Suprapubic skin (tissue), 4 donors: ENCODE measurements at regions not wholly inside any gene's neighbourhood (a gene's known extent, or its start where the extent isn't known, plus 50 kb on each side); places are given as distances from the start of the nearest gene placed in this dataset.

Experiments
- EP300 ChIP-seq: sonication (generic); formaldehyde crosslinking; IDR thresholded peaks from one replicate; pipeline ENCODE4 v1.6.1; 2017; ENCODE audit warnings: antibody characterized with exemption
- POLR2A ChIP-seq, 2 donors: fragments of 450-650 bp; IDR thresholded peaks; one replicate each; pipeline ENCODE4 v1.6.1; 2017; ENCODE audit warnings: antibody characterized with exemption in 2 of 2, mild to moderate bottlenecking in 2 of 2, moderate library complexity in 2 of 2
- POLR2AphosphoS5 ChIP-seq, 3 donors: sonication (generic); formaldehyde crosslinking; IDR thresholded peaks; one replicate each; pipeline ENCODE4 v1.6.1; 2017; ENCODE audit warnings: antibody characterized with exemption in 3 of 3
- TF ChIP-seq, protein P1 (sequence below), 2 donors: fragments of 200-600 bp in 1 of 2; fragments of 450-650 bp in 1 of 2; sonication (generic) in 1 of 2; IDR thresholded peaks; one replicate each; pipeline ENCODE4 v1.5.1; 2016 to 2019; ENCODE audit warnings: antibody characterized with exemption in 2 of 2, mild to moderate bottlenecking in 1 of 2, moderate library complexity in 1 of 2

DNA sequence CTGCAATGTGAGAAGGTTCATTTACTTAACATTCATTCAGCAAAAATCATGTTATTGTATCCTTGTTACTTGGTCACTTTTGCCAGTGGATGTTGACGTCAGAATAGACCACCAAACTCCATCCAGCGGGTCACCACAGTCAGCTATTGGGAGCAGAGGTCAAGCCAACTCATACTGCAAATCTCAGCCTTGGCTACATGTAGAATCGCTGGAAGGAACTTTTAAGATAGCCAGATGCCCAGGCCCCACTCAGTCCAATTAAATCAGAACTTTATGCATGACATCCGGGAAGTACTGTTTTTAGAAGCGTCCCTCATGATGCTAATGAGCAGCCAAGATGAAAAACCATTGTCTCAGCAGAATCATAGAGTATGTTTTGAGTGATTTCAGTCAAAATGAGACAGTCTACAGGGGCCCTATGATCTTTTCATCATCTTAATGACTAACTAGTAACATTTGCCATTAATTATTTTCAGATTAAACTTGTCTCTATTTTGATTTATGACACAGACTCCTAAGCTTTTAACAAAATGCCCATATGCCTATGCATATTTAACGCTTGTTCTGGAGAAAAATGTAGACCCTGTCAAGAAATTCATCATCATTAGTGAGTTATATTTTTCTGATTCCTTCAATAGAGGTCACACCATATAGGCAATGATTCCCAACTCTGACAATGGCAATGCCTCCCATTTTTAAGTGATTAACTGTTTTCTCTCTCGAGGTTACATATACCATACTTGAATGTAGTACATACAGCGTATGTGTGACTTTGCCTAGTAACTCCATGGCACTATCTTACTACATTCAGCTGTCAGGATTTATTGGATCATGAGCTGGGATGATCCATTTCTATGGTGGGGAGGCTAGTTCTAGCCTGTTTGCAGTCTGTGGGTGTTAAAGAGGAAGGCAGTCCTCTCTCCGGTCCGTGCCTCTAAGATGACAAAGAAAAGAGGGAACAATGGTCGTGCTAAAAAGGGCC, 63.7 kb upstream of the CCBE1 start:
- TF ChIP-seq, protein P1, sequence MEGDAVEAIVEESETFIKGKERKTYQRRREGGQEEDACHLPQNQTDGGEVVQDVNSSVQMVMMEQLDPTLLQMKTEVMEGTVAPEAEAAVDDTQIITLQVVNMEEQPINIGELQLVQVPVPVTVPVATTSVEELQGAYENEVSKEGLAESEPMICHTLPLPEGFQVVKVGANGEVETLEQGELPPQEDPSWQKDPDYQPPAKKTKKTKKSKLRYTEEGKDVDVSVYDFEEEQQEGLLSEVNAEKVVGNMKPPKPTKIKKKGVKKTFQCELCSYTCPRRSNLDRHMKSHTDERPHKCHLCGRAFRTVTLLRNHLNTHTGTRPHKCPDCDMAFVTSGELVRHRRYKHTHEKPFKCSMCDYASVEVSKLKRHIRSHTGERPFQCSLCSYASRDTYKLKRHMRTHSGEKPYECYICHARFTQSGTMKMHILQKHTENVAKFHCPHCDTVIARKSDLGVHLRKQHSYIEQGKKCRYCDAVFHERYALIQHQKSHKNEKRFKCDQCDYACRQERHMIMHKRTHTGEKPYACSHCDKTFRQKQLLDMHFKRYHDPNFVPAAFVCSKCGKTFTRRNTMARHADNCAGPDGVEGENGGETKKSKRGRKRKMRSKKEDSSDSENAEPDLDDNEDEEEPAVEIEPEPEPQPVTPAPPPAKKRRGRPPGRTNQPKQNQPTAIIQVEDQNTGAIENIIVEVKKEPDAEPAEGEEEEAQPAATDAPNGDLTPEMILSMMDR (IDR thresholded peaks at IDR 0.05) = no peak
- TF ChIP-seq POLR2A (IDR thresholded peaks at IDR 0.05) (no peak), POLR2AphosphoS5 (IDR thresholded peaks at IDR 0.05) (no peak), EP300 (no peak)
